CD4-positive, alpha-beta T cell treated with Interleukin-4 for 1 hour (primary cell): ENCODE measurements at regions not wholly inside any gene's neighbourhood (a gene's known extent, or its start where the extent isn't known, plus 50 kb on each side); places are given as distances from the start of the nearest gene placed in this dataset.
"Not testable (repeated sequence)": the region's sequence is repeated elsewhere in the genome, so short reads cannot be mapped to it uniquely, and the experiment has no call there.

Experiments used
- DNase-seq, 2 donors: peaks; one replicate each; pipeline ENCODE4 v3.0.0-alpha.2; 2020 to 2022

- no peak for DNase-seq
Measured at GRCh38 chrX:137646472-137646871, 80.5 kb downstream of the ZIC3 start.

GRCh38 chrX:137651647-137652046 is 85.7 kb downstream of the ZIC3 start:
- no peak for DNase-seq

GRCh38 chrX:137652086-137652485 is 86.2 kb downstream of the ZIC3 start:
- DNase-seq = no peak

- no peak for DNase-seq
Measured at GRCh38 chrX:137654481-137654880, 88.6 kb downstream of the ZIC3 start.

- no peak for DNase-seq
Measured at GRCh38 chrX:137667776-137668175, 101.8 kb downstream of the ZIC3 start.

GRCh38 chrX:137684591-137684990 is 118.7 kb downstream of the ZIC3 start:
- DNase-seq = no peak

GRCh38 chrX:137695417-137695816 is 129.5 kb downstream of the ZIC3 start:
- DNase-seq = no peak

GRCh38 chrX:137707348-137707747 is 141.4 kb downstream of the ZIC3 start:
- DNase-seq = no peak

GRCh38 chrX:137742846-137743245 is 176.9 kb downstream of the ZIC3 start:
- DNase-seq = no peak

GRCh38 chrX:137743414-137743813 is 177.5 kb downstream of the ZIC3 start:
- DNase-seq = no peak

- DNase-seq = no peak
Measured at GRCh38 chrX:137746289-137746688, 180.4 kb downstream of the ZIC3 start.

- no peak for DNase-seq
Measured at GRCh38 chrX:137747244-137748043, 181.5 kb downstream of the ZIC3 start.

GRCh38 chrX:137748827-137749226 is 182.9 kb downstream of the ZIC3 start:
- DNase-seq = no peak

- DNase-seq = no peak
Measured at GRCh38 chrX:137749246-137749645, 183.3 kb downstream of the ZIC3 start.

- no peak for DNase-seq
Measured at GRCh38 chrX:137771537-137771936, 205.6 kb downstream of the ZIC3 start.

GRCh38 chrX:137792214-137792613 is 226.3 kb downstream of the ZIC3 start:
- no peak for DNase-seq

- not testable (repeated sequence) for DNase-seq
Measured at GRCh38 chrX:137797926-137798325, 232.0 kb downstream of the ZIC3 start.

GRCh38 chrX:137823257-137823656 is 257.3 kb downstream of the ZIC3 start:
- no peak for DNase-seq

GRCh38 chrX:137847376-137847775 is 281.4 kb downstream of the ZIC3 start:
- no peak for DNase-seq

GRCh38 chrX:137848266-137848905 is 282.5 kb downstream of the ZIC3 start:
- no peak for DNase-seq

GRCh38 chrX:137852502-137852901 is 286.6 kb downstream of the ZIC3 start:
- DNase-seq = no peak

GRCh38 chrX:137855490-137855889 is 289.6 kb downstream of the ZIC3 start:
- no peak for DNase-seq

- no peak for DNase-seq
Measured at GRCh38 chrX:137858106-137858505, 292.2 kb downstream of the ZIC3 start.

- no peak for DNase-seq
Measured at GRCh38 chrX:137878401-137878800, 312.5 kb downstream of the ZIC3 start.

GRCh38 chrX:137882960-137883359 is 317.0 kb downstream of the ZIC3 start:
- DNase-seq = no peak
